Testis (tissue), 2 donors: ENCODE measurements at regions not wholly inside any gene's neighbourhood (a gene's known extent, or its start where the extent isn't known, plus 50 kb on each side); places are given as distances from the start of the nearest gene placed in this dataset.

ENCODE experiments used
- DNase-seq: peaks from one replicate; pipeline ENCODE4 v3.0.0-alpha.2; 2019
- H3K27ac ChIP-seq, 2 donors: fragments of 200-600 bp; sonication (generic); one replicate each; pipeline ENCODE4 v1.5.1; 2019
- H3K27me3 ChIP-seq: fragments of 200-600 bp; sonication (generic); one replicate; pipeline ENCODE4 v1.5.1; 2019
- H3K36me3 ChIP-seq: fragments of 200-600 bp; sonication (generic); one replicate; pipeline ENCODE4 v1.5.1; 2017; ENCODE audit warnings: low read depth; ENCODE audit errors: missing control alignments
- H3K4me1 ChIP-seq: fragments of 200-600 bp; sonication (generic); one replicate; pipeline ENCODE4 v1.5.1; 2019
- H3K4me3 ChIP-seq, 2 donors: fragments of 200-600 bp; sonication (generic); one replicate each; pipeline ENCODE4 v1.5.1; 2017 to 2019
- H3K9me3 ChIP-seq: fragments of 200-600 bp; sonication (generic); one replicate; pipeline ENCODE4 v1.5.1; 2017
- POLR2A ChIP-seq: fragments of 450-650 bp; IDR thresholded peaks from one replicate; pipeline ENCODE4 v1.6.1; 2017; ENCODE audit warnings: antibody characterized with exemption, mild to moderate bottlenecking, moderate library complexity
- WGBS, 2 donors: methylation state at CpG; one replicate each; pipeline ENCODE4 v1.1.5; 2018; 5-methylcytosine and 5-hydroxymethylcytosine counted together
- intact Hi-C: fragments of 100-400 bp; cut with DNase I; formaldehyde crosslinking; loops from one replicate; pipeline ENCODE4 v1.15.1; 2023; ENCODE audit warnings: low total_unique reads
- TF ChIP-seq, protein P1 (sequence below), 3 experiments: fragments of 450-650 bp in 2 of 3; fragments of 200-600 bp in 1 of 3; sonication (generic) in 1 of 3; IDR thresholded peaks; one replicate each; pipeline ENCODE4 v1.5.1; 2016 to 2019; ENCODE audit warnings: antibody characterized with exemption in 3 of 3, mild to moderate bottlenecking in 2 of 3, moderate library complexity in 1 of 3

DNA sequence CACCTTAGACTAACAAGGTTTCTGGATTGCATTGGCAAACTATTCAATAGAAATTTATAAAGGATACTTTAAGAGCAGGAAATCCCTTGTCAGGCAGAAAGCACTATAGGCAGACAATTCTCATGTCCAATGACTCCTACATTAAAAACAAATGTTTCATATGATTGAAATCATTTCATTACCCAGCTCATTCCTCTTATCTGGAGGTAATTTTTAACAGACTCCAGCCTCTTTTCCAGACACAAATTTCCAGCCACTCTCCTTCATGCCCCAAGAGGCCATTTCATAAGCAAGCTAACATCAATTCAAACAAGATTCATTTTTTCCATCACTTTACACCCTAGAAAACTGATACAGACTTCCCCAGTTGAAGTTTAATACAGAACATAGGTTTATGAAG is 495.1 kb upstream of the FRG1 start:
- no peaks in the 10 kb centered on the region for H3K9me3 ChIP-seq
- no peak overlapping the region for H3K4me3 ChIP-seq
- H3K27ac ChIP-seq: no peak overlapping the region
- no peak for DNase-seq
- no peaks in the 10 kb centered on the region for H3K4me1 ChIP-seq
- TF ChIP-seq POLR2A: no peak
- TF ChIP-seq, protein P1, sequence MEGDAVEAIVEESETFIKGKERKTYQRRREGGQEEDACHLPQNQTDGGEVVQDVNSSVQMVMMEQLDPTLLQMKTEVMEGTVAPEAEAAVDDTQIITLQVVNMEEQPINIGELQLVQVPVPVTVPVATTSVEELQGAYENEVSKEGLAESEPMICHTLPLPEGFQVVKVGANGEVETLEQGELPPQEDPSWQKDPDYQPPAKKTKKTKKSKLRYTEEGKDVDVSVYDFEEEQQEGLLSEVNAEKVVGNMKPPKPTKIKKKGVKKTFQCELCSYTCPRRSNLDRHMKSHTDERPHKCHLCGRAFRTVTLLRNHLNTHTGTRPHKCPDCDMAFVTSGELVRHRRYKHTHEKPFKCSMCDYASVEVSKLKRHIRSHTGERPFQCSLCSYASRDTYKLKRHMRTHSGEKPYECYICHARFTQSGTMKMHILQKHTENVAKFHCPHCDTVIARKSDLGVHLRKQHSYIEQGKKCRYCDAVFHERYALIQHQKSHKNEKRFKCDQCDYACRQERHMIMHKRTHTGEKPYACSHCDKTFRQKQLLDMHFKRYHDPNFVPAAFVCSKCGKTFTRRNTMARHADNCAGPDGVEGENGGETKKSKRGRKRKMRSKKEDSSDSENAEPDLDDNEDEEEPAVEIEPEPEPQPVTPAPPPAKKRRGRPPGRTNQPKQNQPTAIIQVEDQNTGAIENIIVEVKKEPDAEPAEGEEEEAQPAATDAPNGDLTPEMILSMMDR (IDR thresholded peaks at IDR 0.05): no peak
- no peaks in the 10 kb centered on the region for H3K36me3 ChIP-seq
- intact Hi-C loops: no loop called here
- H3K27me3 ChIP-seq: no peaks in the 10 kb centered on the region

DNA sequence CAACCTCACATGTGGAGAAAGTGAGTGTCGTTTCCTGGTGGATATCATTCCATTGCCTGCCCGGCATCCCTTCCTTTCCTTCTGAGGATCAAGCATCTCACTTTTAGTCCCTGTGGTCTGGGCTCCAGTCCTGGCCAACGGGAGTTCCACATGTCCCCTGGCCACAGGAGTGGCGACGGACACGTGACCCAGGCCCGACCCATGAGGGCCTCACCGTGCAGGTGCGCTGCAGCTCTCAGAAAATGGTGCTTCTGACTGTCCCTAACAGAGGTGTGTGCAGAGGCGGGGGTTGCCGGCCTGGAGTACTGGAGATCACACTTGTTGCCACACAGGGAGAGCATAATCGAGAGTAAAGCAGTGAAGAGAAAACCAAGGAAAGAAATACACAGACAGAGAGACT is 476.9 kb upstream of the FRG1 start:
- Histone ChIP-seq H3K36me3 (no peaks in the 10 kb centered on the region), H3K27ac (no peak overlapping the region), H3K27me3 (no peaks in the 10 kb centered on the region), H3K4me1 (peaks cover 6% of the 10 kb centered on the region), H3K9me3 (no peaks in the 10 kb centered on the region), H3K4me3 (no peak overlapping the region)
- intact Hi-C loops: no loop called here
- TF ChIP-seq POLR2A: no peak
- TF ChIP-seq, protein P1 (IDR thresholded peaks at IDR 0.05): no peak
- WGBS, 2 donors: 82 to 91% methylated on average over 9 to 12 of the region's 12 CpGs
- DNase-seq: no peak

DNA sequence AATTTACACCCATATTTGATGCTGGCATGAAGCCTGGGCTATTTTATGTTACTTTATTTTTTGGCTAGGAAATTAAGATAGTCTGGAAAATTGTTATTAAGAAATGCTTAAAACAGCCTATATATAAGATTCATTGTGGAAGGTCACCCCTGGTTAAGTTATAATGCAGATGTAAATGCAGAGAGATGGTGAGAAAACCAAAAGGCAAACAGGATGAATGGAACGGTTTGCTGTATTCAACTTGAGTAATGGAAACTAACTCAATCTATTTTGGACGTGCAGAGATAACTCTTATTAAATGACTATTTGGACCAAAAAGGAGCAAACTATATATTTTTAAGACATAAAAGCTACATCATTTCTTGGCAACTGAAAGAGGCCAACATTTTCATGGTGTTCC is 446.3 kb upstream of the FRG1 start:
- intact Hi-C loops: no loop called here
- no peaks in the 10 kb centered on the region for H3K27me3 ChIP-seq
- no peak overlapping the region for H3K27ac ChIP-seq
- no peak overlapping the region for H3K4me3 ChIP-seq
- no peak for DNase-seq
- H3K9me3 ChIP-seq: no peaks in the 10 kb centered on the region
- TF ChIP-seq, protein P1 (IDR thresholded peaks at IDR 0.05): no peak
- TF ChIP-seq POLR2A: no peak
- 56 to 60% methylated on average over 2 of the region's 2 CpGs for WGBS, 2 donors
- H3K4me1 ChIP-seq: no peaks in the 10 kb centered on the region
- H3K36me3 ChIP-seq: no peaks in the 10 kb centered on the region

DNA sequence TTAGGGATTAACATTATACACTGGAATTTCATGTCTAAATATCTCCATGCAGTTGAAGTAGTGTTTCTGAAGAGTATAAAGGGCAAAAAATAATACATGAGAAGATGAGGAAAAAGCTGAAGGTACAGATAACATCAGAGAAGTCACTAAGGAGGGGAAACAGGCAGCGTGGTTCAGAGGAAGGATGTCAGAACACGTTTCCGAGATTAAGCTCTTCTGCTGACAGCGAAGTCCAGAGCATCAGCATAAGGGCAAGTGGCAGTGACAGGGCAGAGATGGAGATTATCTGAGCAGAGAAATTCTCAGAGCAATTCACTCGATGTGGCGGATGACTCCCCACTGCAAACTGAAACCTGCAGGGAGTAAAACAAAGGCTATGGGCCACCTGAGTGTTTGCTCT is 443.2 kb upstream of the FRG1 start:
- Histone ChIP-seq H3K27ac (no peak overlapping the region), H3K4me1 (no peaks in the 10 kb centered on the region), H3K4me3 (no peak overlapping the region), H3K36me3 (no peaks in the 10 kb centered on the region), H3K9me3 (no peaks in the 10 kb centered on the region), H3K27me3 (no peaks in the 10 kb centered on the region)
- TF ChIP-seq, protein P1 (IDR thresholded peaks at IDR 0.05): no peak
- TF ChIP-seq POLR2A: no peak
- WGBS, 2 donors: 67 to 74% methylated on average over 6 of the region's 6 CpGs
- intact Hi-C loops: no loop called here
- DNase-seq: no peak

DNA sequence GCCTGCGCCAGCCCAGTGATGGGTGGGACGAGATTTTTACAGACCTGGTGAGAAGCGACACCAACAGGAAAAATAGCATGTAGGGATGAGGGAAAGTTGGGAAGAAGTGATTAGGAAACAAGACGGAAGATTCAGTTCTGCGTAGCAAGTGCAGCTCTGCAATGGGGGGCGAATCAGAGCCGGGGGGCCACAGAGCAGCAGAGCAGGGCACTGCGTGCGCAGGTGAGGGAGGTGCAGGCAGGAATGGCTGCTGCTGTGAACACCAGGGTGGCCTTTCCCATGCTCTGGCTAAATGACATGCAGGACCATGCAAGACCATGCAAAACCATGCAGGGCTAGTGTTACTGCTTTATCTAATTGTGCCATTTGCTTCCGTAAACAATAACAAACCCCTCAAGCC is 442.7 kb upstream of the FRG1 start:
- Histone ChIP-seq H3K4me3 (no peak overlapping the region), H3K27me3 (no peaks in the 10 kb centered on the region), H3K4me1 (no peaks in the 10 kb centered on the region), H3K27ac (no peak overlapping the region), H3K9me3 (no peaks in the 10 kb centered on the region), H3K36me3 (no peaks in the 10 kb centered on the region)
- DNase-seq: no peak
- intact Hi-C loops: no loop called here
- no peak for TF ChIP-seq POLR2A
- TF ChIP-seq, protein P1 (IDR thresholded peaks at IDR 0.05): no peak
- 61 to 84% methylated on average over 10 of the region's 10 CpGs for WGBS, 2 donors
